ENCODE measurements at regions not wholly inside any gene's neighbourhood (a gene's known extent, or its start where the extent isn't known, plus 50 kb on each side); places are given as distances from the start of the nearest gene placed in this dataset.

GRCh38 chr7:12943781-12944180 lies 256.3 kb downstream of the ARL4A start:
- no peak for TF ChIP-seq CTCF (IDR thresholded peaks at IDR 0.05)

- TF ChIP-seq CTCF (IDR thresholded peaks at IDR 0.05), result no peak
These were observed 258.5 kb downstream of the ARL4A start for GRCh38 chr7:12945901-12946300.

- TF ChIP-seq CTCF (IDR thresholded peaks at IDR 0.05), result no peak
These were observed 260.0 kb downstream of the ARL4A start for GRCh38 chr7:12947465-12947864.

GRCh38 chr7:12949060-12949931 lies 261.9 kb downstream of the ARL4A start:
- no peak for TF ChIP-seq CTCF (IDR thresholded peaks at IDR 0.05)

GRCh38 chr7:12951397-12951801 lies 264.0 kb downstream of the ARL4A start:
- TF ChIP-seq CTCF (IDR thresholded peaks at IDR 0.05), result no peak

- TF ChIP-seq CTCF (IDR thresholded peaks at IDR 0.05), result no peak
These were observed 267.1 kb downstream of the ARL4A start for GRCh38 chr7:12954380-12955033.

GRCh38 chr7:12957487-12957886 lies 270.1 kb downstream of the ARL4A start:
- no peak for TF ChIP-seq CTCF (IDR thresholded peaks at IDR 0.05)

Data from LNCAP (cell line).